Retinal pigment epithelial cell (primary cell): ENCODE measurements at regions not wholly inside any gene's neighbourhood (a gene's known extent, or its start where the extent isn't known, plus 50 kb on each side); places are given as distances from the start of the nearest gene placed in this dataset.

Experiments used
- DNase-seq: peaks from one replicate; pipeline ENCODE4 v3.0.0-alpha.2; 2010; ENCODE audit warnings: low read depth
- H3K4me3 ChIP-seq: 2 replicates; pipeline ENCODE4 v1.5.1; 2011; ENCODE audit warnings: mild to moderate bottlenecking, low read length, control low read depth, moderate library complexity
- CTCF ChIP-seq: conservative IDR thresholded peaks from 2 replicates; pipeline ENCODE4 v1.5.1; 2011; ENCODE audit warnings: low read depth, low read length, control low read depth, inconsistent platforms

GRCh38 chr4:164204434-164204833, 549.5 kb upstream of the SMIM31 start:
- no peak for TF ChIP-seq CTCF
- DNase-seq: peak; percentile 74

GRCh38 chr4:164207460-164207859, 546.5 kb upstream of the SMIM31 start:
- H3K4me3 ChIP-seq: no peak overlapping the region
- DNase-seq: no peak
- TF ChIP-seq CTCF: no peak

More at GRCh38 chr4:164204434-164204833, 549.5 kb upstream of the SMIM31 start:
- no peak overlapping the region for H3K4me3 ChIP-seq

GRCh38 chr4:164210377-164210776, 543.6 kb upstream of the SMIM31 start:
- no peak for DNase-seq
- no peak overlapping the region for H3K4me3 ChIP-seq
- TF ChIP-seq CTCF: no peak

GRCh38 chr4:164212134-164212533, 541.8 kb upstream of the SMIM31 start:
- no peak for TF ChIP-seq CTCF
- no peak for DNase-seq
- H3K4me3 ChIP-seq: no peak overlapping the region

- no peak overlapping the region for H3K4me3 ChIP-seq
- TF ChIP-seq CTCF: no peak
- no peak for DNase-seq
These were observed 541.2 kb upstream of the SMIM31 start for GRCh38 chr4:164212714-164213113.

- H3K4me3 ChIP-seq: no peak overlapping the region
- no peak for DNase-seq
- TF ChIP-seq CTCF: no peak
These were observed 538.7 kb upstream of the SMIM31 start for GRCh38 chr4:164215113-164215741.

- DNase-seq: no peak
- TF ChIP-seq CTCF: no peak
These were observed 532.3 kb upstream of the SMIM31 start for GRCh38 chr4:164221631-164222030.

More at GRCh38 chr4:164221631-164222030, 532.3 kb upstream of the SMIM31 start:
- no peak overlapping the region for H3K4me3 ChIP-seq
